ENCODE measurements at regions not wholly inside any gene's neighbourhood (a gene's known extent, or its start where the extent isn't known, plus 50 kb on each side); places are given as distances from the start of the nearest gene placed in this dataset.

- TF ChIP-seq CTCF (IDR thresholded peaks at IDR 0.05) (no peak), POLR2A (IDR thresholded peaks at IDR 0.05) (no peak)
Measured at GRCh38 chr12:28110329-28110728, 79.9 kb upstream of the CCDC91 start.

Measured in upper lobe of left lung (tissue), 4 donors.